ENCODE measurements at regions not wholly inside any gene's neighbourhood (a gene's known extent, or its start where the extent isn't known, plus 50 kb on each side); places are given as distances from the start of the nearest gene placed in this dataset.

DNA sequence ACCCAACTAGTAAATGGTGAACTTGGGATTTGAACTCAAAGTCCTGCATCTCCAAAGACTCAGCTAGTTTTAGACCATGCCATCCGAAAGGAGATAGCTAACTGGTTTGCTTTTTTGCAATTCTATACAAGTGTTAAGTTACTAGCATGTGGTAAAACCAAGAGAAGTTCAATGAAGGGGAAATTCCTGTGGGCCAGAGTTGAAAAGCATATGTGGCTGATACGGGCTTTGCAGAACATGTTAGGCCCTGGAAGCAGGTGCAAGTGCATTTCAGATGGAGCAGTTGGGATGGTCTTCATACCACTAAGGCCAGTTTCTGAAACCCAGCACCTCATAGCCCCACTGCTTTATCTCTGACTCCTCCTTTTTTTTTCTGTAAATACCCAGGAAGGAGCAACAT, 620.9 kb downstream of the PLPP3 start:
- no peaks in the 10 kb centered on the region for H3K36me3 ChIP-seq (ENCODE audit: insufficient read depth, low read length)
- TF ChIP-seq, protein P1, sequence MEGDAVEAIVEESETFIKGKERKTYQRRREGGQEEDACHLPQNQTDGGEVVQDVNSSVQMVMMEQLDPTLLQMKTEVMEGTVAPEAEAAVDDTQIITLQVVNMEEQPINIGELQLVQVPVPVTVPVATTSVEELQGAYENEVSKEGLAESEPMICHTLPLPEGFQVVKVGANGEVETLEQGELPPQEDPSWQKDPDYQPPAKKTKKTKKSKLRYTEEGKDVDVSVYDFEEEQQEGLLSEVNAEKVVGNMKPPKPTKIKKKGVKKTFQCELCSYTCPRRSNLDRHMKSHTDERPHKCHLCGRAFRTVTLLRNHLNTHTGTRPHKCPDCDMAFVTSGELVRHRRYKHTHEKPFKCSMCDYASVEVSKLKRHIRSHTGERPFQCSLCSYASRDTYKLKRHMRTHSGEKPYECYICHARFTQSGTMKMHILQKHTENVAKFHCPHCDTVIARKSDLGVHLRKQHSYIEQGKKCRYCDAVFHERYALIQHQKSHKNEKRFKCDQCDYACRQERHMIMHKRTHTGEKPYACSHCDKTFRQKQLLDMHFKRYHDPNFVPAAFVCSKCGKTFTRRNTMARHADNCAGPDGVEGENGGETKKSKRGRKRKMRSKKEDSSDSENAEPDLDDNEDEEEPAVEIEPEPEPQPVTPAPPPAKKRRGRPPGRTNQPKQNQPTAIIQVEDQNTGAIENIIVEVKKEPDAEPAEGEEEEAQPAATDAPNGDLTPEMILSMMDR (IDR thresholded peaks at IDR 0.05; ENCODE audit: low read length), result no peak
- no peak for TF ChIP-seq EZH2 (IDR thresholded peaks at IDR 0.05; ENCODE audit: borderline replicate concordance, low read length)
- H2AFZ ChIP-seq (ENCODE audit: low read length), result no peak overlapping the region
- H3K79me2 ChIP-seq (ENCODE audit: insufficient read depth, low read length), result no peaks in the 10 kb centered on the region
- H3K4me3 ChIP-seq (ENCODE audit: low read depth, low read length, poor library complexity, severe bottlenecking), result no peak overlapping the region
- no peaks in the 10 kb centered on the region for H3K9me3 ChIP-seq (ENCODE audit: low read length)
- H3K9me2 ChIP-seq (ENCODE audit: low read depth, low read length), result no peaks in the 10 kb centered on the region
- H3K27me3 ChIP-seq (ENCODE audit: insufficient read depth, low read length), result no peaks in the 10 kb centered on the region
- H3K4me1 ChIP-seq (ENCODE audit: insufficient read depth, low read length, severe bottlenecking), result no peaks in the 10 kb centered on the region
- H3F3A ChIP-seq (ENCODE audit: insufficient read depth, low read length), result no peaks in the 10 kb centered on the region
- H3K27ac ChIP-seq (ENCODE audit: low read depth, low read length, poor library complexity, severe bottlenecking), result no peak overlapping the region
- H3K9ac ChIP-seq (ENCODE audit: low read length), result no peak overlapping the region
- no peak overlapping the region for H3K4me2 ChIP-seq (ENCODE audit: low read length)
- H4K20me1 ChIP-seq (ENCODE audit: insufficient read depth, low read length), result no peaks in the 10 kb centered on the region

DNA sequence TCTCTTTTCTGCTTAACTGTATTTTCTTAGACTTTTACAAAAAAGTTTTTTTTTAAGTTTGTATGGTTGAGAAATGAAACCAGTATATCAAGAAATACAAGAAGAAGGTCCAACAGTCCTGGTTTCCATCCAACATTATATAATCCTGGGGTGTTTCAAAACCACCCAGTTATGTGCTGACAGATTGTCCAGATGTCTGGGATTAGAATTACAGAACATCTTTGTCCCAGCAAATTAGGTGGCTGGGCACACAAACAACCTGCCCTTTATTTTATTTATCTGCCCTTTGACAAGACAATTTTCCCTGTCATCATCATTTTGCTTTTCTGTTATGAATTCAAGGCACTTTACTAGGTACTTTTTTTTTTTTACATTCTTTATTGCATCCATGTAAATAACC, 622.1 kb downstream of the PLPP3 start:
- H3K9ac ChIP-seq (ENCODE audit: low read length), result no peak overlapping the region
- no peak overlapping the region for H3K4me2 ChIP-seq (ENCODE audit: low read length)
- no peaks in the 10 kb centered on the region for H3K9me2 ChIP-seq (ENCODE audit: low read depth, low read length)
- H3F3A ChIP-seq (ENCODE audit: insufficient read depth, low read length), result no peaks in the 10 kb centered on the region
- no peak overlapping the region for H2AFZ ChIP-seq (ENCODE audit: low read length)
- H3K4me3 ChIP-seq (ENCODE audit: low read depth, low read length, poor library complexity, severe bottlenecking), result no peak overlapping the region
- no peaks in the 10 kb centered on the region for H3K36me3 ChIP-seq (ENCODE audit: insufficient read depth, low read length)
- no peaks in the 10 kb centered on the region for H3K9me3 ChIP-seq (ENCODE audit: low read length)
- no peak for TF ChIP-seq EZH2 (IDR thresholded peaks at IDR 0.05; ENCODE audit: borderline replicate concordance, low read length)
- TF ChIP-seq, protein P1 (IDR thresholded peaks at IDR 0.05; ENCODE audit: low read length), result no peak
- H3K79me2 ChIP-seq (ENCODE audit: insufficient read depth, low read length), result no peaks in the 10 kb centered on the region
- no peaks in the 10 kb centered on the region for H3K4me1 ChIP-seq (ENCODE audit: insufficient read depth, low read length, severe bottlenecking)
- no peaks in the 10 kb centered on the region for H3K27me3 ChIP-seq (ENCODE audit: insufficient read depth, low read length)
- no peak overlapping the region for H3K27ac ChIP-seq (ENCODE audit: low read depth, low read length, poor library complexity, severe bottlenecking)
- no peaks in the 10 kb centered on the region for H4K20me1 ChIP-seq (ENCODE audit: insufficient read depth, low read length)

DNA sequence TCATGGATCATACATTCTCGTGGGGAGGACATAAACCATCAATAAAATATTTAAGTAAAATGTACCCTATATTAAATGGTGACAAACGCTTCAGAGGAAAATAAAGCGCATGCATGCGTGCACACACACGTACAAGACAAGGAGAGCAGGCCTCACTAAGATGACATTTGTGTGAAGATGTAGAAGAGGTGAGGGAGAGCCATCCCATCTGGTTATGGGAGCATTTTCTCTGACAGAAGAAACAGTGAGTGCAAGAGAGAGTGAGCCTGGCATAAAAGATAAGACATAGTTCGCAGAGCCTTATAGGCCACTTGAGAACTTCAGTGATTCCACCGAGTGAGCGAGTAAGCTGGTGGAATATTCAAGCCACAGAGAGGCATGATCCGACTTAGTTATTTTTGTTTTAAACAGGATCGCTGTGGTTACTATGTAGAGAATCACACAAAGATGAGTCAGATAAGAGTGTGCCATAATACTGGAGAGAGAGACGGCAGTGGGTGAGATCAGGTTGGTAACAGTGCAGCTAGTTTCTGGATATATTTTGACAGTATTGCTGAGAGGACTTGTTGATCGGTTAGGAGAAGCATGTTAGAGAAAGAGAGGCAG, 624.2 kb downstream of the PLPP3 start:
- H3K36me3 ChIP-seq (ENCODE audit: insufficient read depth, low read length), result no peaks in the 10 kb centered on the region
- H3K79me2 ChIP-seq (ENCODE audit: insufficient read depth, low read length), result no peaks in the 10 kb centered on the region
- TF ChIP-seq, protein P1 (IDR thresholded peaks at IDR 0.05; ENCODE audit: low read length), result no peak
- TF ChIP-seq EZH2 (IDR thresholded peaks at IDR 0.05; ENCODE audit: borderline replicate concordance, low read length), result no peak
- no peaks in the 10 kb centered on the region for H3K9me2 ChIP-seq (ENCODE audit: low read depth, low read length)
- H3K4me2 ChIP-seq (ENCODE audit: low read length), result no peak overlapping the region
- H2AFZ ChIP-seq (ENCODE audit: low read length), result no peak overlapping the region
- H3K4me3 ChIP-seq (ENCODE audit: low read depth, low read length, poor library complexity, severe bottlenecking), result no peak overlapping the region
- no peaks in the 10 kb centered on the region for H3K4me1 ChIP-seq (ENCODE audit: insufficient read depth, low read length, severe bottlenecking)
- H4K20me1 ChIP-seq (ENCODE audit: insufficient read depth, low read length), result no peaks in the 10 kb centered on the region
- no peak overlapping the region for H3K9ac ChIP-seq (ENCODE audit: low read length)
- H3F3A ChIP-seq (ENCODE audit: insufficient read depth, low read length), result no peaks in the 10 kb centered on the region
- no peaks in the 10 kb centered on the region for H3K9me3 ChIP-seq (ENCODE audit: low read length)
- H3K27me3 ChIP-seq (ENCODE audit: insufficient read depth, low read length), result no peaks in the 10 kb centered on the region
- no peak overlapping the region for H3K27ac ChIP-seq (ENCODE audit: low read depth, low read length, poor library complexity, severe bottlenecking)
